HCT116 (cell line): ENCODE measurements at regions not wholly inside any gene's neighbourhood (a gene's known extent, or its start where the extent isn't known, plus 50 kb on each side); places are given as distances from the start of the nearest gene placed in this dataset.

Source experiments
- CTCF ChIP-seq, 3 experiments: fragments of 200-600 bp in 1 of 3; sonication (generic) in 1 of 3; IDR thresholded peaks in 2 of 3; conservative IDR thresholded peaks in 1 of 3; 2 replicates each; pipeline ENCODE4 v1.5.1; 2012 to 2017; ENCODE audit warnings: low read depth in 2 of 3, low read length in 2 of 3, antibody characterized with exemption in 1 of 3, borderline replicate concordance in 1 of 3, control low read depth in 1 of 3, mild to moderate bottlenecking in 1 of 3, mixed read lengths in 1 of 3, mixed run types in 1 of 3, moderate library complexity in 1 of 3; ENCODE audit not compliant: insufficient read depth in 1 of 3
- EZH2 ChIP-seq: fragments of 200-600 bp; sonication (generic); IDR thresholded peaks from 2 replicates; pipeline ENCODE4 v1.6.1; 2017; ENCODE audit warnings: antibody characterized with exemption, mixed run types
- POLR2A ChIP-seq: IDR thresholded peaks from 2 replicates; pipeline ENCODE4 v1.7.0; 2011; ENCODE audit warnings: borderline replicate concordance; ENCODE audit not compliant: insufficient read depth, insufficient read length; ENCODE audit errors: extremely low read depth
- YY1 ChIP-seq: IDR thresholded peaks from 2 replicates; pipeline ENCODE4 v1.6.1; 2011; ENCODE audit warnings: low read length, low read depth, moderate library complexity, mild to moderate bottlenecking; ENCODE audit not compliant: insufficient replicate concordance; ENCODE audit errors: extremely low read depth

- no peak for TF ChIP-seq YY1
- TF ChIP-seq EZH2, result no peak
- TF ChIP-seq CTCF (IDR thresholded peaks at IDR 0.05 in 2 of 3, conservative IDR thresholded peaks at IDR 0.05 in 1 of 3; ENCODE audit: borderline replicate concordance in 1 of 3, insufficient read depth in 1 of 3, low read depth in 2 of 3, low read length in 2 of 3), result no peak
- TF ChIP-seq POLR2A, result no peak
Measured at GRCh38 chr3:178960181-178960580, 111.4 kb downstream of the ZMAT3 start.
